ENCODE measurements at regions not wholly inside any gene's neighbourhood (a gene's known extent, or its start where the extent isn't known, plus 50 kb on each side); places are given as distances from the start of the nearest gene placed in this dataset.

GRCh38 chr7:67843001-67843565, 846.5 kb downstream of the TYW1 start:
- no peak for DNase-seq (ENCODE audit: low read depth, low spot score)
- H3K9me3 ChIP-seq (ENCODE audit: control insufficient read depth, insufficient read depth, low read length): peaks cover 4% of the 10 kb centered on the region
- H3K4me3 ChIP-seq (ENCODE audit: low read length): no peak overlapping the region
- no peak overlapping the region for H3K27ac ChIP-seq (ENCODE audit: low read length)
- H3K36me3 ChIP-seq (ENCODE audit: control insufficient read depth, insufficient read depth, low read length): no peaks in the 10 kb centered on the region
- no peaks in the 10 kb centered on the region for H3K27me3 ChIP-seq (ENCODE audit: control insufficient read depth, insufficient read depth, low read length)
- WGBS (ENCODE audit: insufficient coverage, insufficient read length): no CpG with 5 or more reads among the region's 6 CpGs
- H3K4me1 ChIP-seq (ENCODE audit: control insufficient read depth, insufficient read depth, low read length): no peaks in the 10 kb centered on the region

- H3K4me3 ChIP-seq (ENCODE audit: low read length): no peak overlapping the region
- H3K27me3 ChIP-seq (ENCODE audit: control insufficient read depth, insufficient read depth, low read length): no peaks in the 10 kb centered on the region
- peaks cover 7% of the 10 kb centered on the region for H3K9me3 ChIP-seq (ENCODE audit: control insufficient read depth, insufficient read depth, low read length)
- no peak for DNase-seq (ENCODE audit: low read depth, low spot score)
- H3K27ac ChIP-seq (ENCODE audit: low read length): no peak overlapping the region
- H3K4me1 ChIP-seq (ENCODE audit: control insufficient read depth, insufficient read depth, low read length): no peaks in the 10 kb centered on the region
- WGBS (ENCODE audit: insufficient coverage, insufficient read length): no CpG with 5 or more reads among the region's 4 CpGs
- H3K36me3 ChIP-seq (ENCODE audit: control insufficient read depth, insufficient read depth, low read length): no peaks in the 10 kb centered on the region
These were observed 847.0 kb downstream of the TYW1 start for GRCh38 chr7:67843615-67844014.

- no peak for DNase-seq (ENCODE audit: low read depth, low spot score)
- no CpG with 5 or more reads among the region's 11 CpGs for WGBS (ENCODE audit: insufficient coverage, insufficient read length)
- peaks cover 14% of the 10 kb centered on the region for H3K9me3 ChIP-seq (ENCODE audit: control insufficient read depth, insufficient read depth, low read length)
These were observed 850.6 kb downstream of the TYW1 start for GRCh38 chr7:67847092-67847787.

GRCh38 chr7:67854221-67855178, 857.9 kb downstream of the TYW1 start:
- H3K27me3 ChIP-seq (ENCODE audit: control insufficient read depth, insufficient read depth, low read length): no peaks in the 10 kb centered on the region
- no peaks in the 10 kb centered on the region for H3K4me1 ChIP-seq (ENCODE audit: control insufficient read depth, insufficient read depth, low read length)
- peaks cover 15% of the 10 kb centered on the region for H3K9me3 ChIP-seq (ENCODE audit: control insufficient read depth, insufficient read depth, low read length)
- no peaks in the 10 kb centered on the region for H3K36me3 ChIP-seq (ENCODE audit: control insufficient read depth, insufficient read depth, low read length)
- no peak overlapping the region for H3K27ac ChIP-seq (ENCODE audit: low read length)
- H3K4me3 ChIP-seq (ENCODE audit: low read length): no peak overlapping the region
- no CpG with 5 or more reads among the region's 22 CpGs for WGBS (ENCODE audit: insufficient coverage, insufficient read length)
- DNase-seq (ENCODE audit: low read depth, low spot score): no peak

More at GRCh38 chr7:67847092-67847787, 850.6 kb downstream of the TYW1 start:
- H3K4me3 ChIP-seq (ENCODE audit: low read length): no peak overlapping the region
- no peaks in the 10 kb centered on the region for H3K36me3 ChIP-seq (ENCODE audit: control insufficient read depth, insufficient read depth, low read length)
- no peak overlapping the region for H3K27ac ChIP-seq (ENCODE audit: low read length)
- no peaks in the 10 kb centered on the region for H3K4me1 ChIP-seq (ENCODE audit: control insufficient read depth, insufficient read depth, low read length)
- H3K27me3 ChIP-seq (ENCODE audit: control insufficient read depth, insufficient read depth, low read length): no peaks in the 10 kb centered on the region

- no peaks in the 10 kb centered on the region for H3K4me1 ChIP-seq (ENCODE audit: control insufficient read depth, insufficient read depth, low read length)
- no peak overlapping the region for H3K4me3 ChIP-seq (ENCODE audit: low read length)
- no CpG with 5 or more reads among the region's 5 CpGs for WGBS (ENCODE audit: insufficient coverage, insufficient read length)
- H3K27ac ChIP-seq (ENCODE audit: low read length): no peak overlapping the region
- H3K27me3 ChIP-seq (ENCODE audit: control insufficient read depth, insufficient read depth, low read length): no peaks in the 10 kb centered on the region
- H3K36me3 ChIP-seq (ENCODE audit: control insufficient read depth, insufficient read depth, low read length): no peaks in the 10 kb centered on the region
- H3K9me3 ChIP-seq (ENCODE audit: control insufficient read depth, insufficient read depth, low read length): peaks cover 15% of the 10 kb centered on the region
- no peak for DNase-seq (ENCODE audit: low read depth, low spot score)
These were observed 858.7 kb downstream of the TYW1 start for GRCh38 chr7:67855322-67855721.

GRCh38 chr7:67856046-67856445, 859.4 kb downstream of the TYW1 start:
- peaks cover 13% of the 10 kb centered on the region for H3K9me3 ChIP-seq (ENCODE audit: control insufficient read depth, insufficient read depth, low read length)
- H3K4me3 ChIP-seq (ENCODE audit: low read length): no peak overlapping the region
- no peak overlapping the region for H3K27ac ChIP-seq (ENCODE audit: low read length)
- no CpG with 5 or more reads among the region's 2 CpGs for WGBS (ENCODE audit: insufficient coverage, insufficient read length)
- H3K36me3 ChIP-seq (ENCODE audit: control insufficient read depth, insufficient read depth, low read length): no peaks in the 10 kb centered on the region
- H3K4me1 ChIP-seq (ENCODE audit: control insufficient read depth, insufficient read depth, low read length): no peaks in the 10 kb centered on the region
- DNase-seq (ENCODE audit: low read depth, low spot score): no peak
- H3K27me3 ChIP-seq (ENCODE audit: control insufficient read depth, insufficient read depth, low read length): no peaks in the 10 kb centered on the region

GRCh38 chr7:67857698-67858097, 861.1 kb downstream of the TYW1 start:
- no peak overlapping the region for H3K27ac ChIP-seq (ENCODE audit: low read length)
- no peaks in the 10 kb centered on the region for H3K27me3 ChIP-seq (ENCODE audit: control insufficient read depth, insufficient read depth, low read length)
- no peak overlapping the region for H3K4me3 ChIP-seq (ENCODE audit: low read length)
- H3K36me3 ChIP-seq (ENCODE audit: control insufficient read depth, insufficient read depth, low read length): no peaks in the 10 kb centered on the region
- no peak for DNase-seq (ENCODE audit: low read depth, low spot score)
- peaks cover 15% of the 10 kb centered on the region for H3K9me3 ChIP-seq (ENCODE audit: control insufficient read depth, insufficient read depth, low read length)
- WGBS (ENCODE audit: insufficient coverage, insufficient read length): no CpG with 5 or more reads among the region's 10 CpGs
- H3K4me1 ChIP-seq (ENCODE audit: control insufficient read depth, insufficient read depth, low read length): no peaks in the 10 kb centered on the region

- Histone ChIP-seq H3K4me3 (ENCODE audit: low read length) (no peak overlapping the region), H3K9me3 (ENCODE audit: control insufficient read depth, insufficient read depth, low read length) (peaks cover 13% of the 10 kb centered on the region), H3K4me1 (ENCODE audit: control insufficient read depth, insufficient read depth, low read length) (no peaks in the 10 kb centered on the region), H3K27me3 (ENCODE audit: control insufficient read depth, insufficient read depth, low read length) (no peaks in the 10 kb centered on the region), H3K27ac (ENCODE audit: low read length) (no peak overlapping the region), H3K36me3 (ENCODE audit: control insufficient read depth, insufficient read depth, low read length) (no peaks in the 10 kb centered on the region)
- no peak for DNase-seq (ENCODE audit: low read depth, low spot score)
- WGBS (ENCODE audit: insufficient coverage, insufficient read length): no CpG with 5 or more reads among the region's 7 CpGs
These were observed 862.3 kb downstream of the TYW1 start for GRCh38 chr7:67858931-67859330.

GRCh38 chr7:67863911-67864310, 867.3 kb downstream of the TYW1 start:
- no peaks in the 10 kb centered on the region for H3K4me1 ChIP-seq (ENCODE audit: control insufficient read depth, insufficient read depth, low read length)
- WGBS (ENCODE audit: insufficient coverage, insufficient read length): no CpG with 5 or more reads among the region's 6 CpGs
- H3K27ac ChIP-seq (ENCODE audit: low read length): no peak overlapping the region
- H3K4me3 ChIP-seq (ENCODE audit: low read length): no peak overlapping the region
- no peaks in the 10 kb centered on the region for H3K27me3 ChIP-seq (ENCODE audit: control insufficient read depth, insufficient read depth, low read length)
- no peak for DNase-seq (ENCODE audit: low read depth, low spot score)
- H3K36me3 ChIP-seq (ENCODE audit: control insufficient read depth, insufficient read depth, low read length): no peaks in the 10 kb centered on the region
- H3K9me3 ChIP-seq (ENCODE audit: control insufficient read depth, insufficient read depth, low read length): peaks cover 11% of the 10 kb centered on the region

- no peak overlapping the region for H3K4me3 ChIP-seq (ENCODE audit: low read length)
- H3K4me1 ChIP-seq (ENCODE audit: control insufficient read depth, insufficient read depth, low read length): no peaks in the 10 kb centered on the region
- DNase-seq (ENCODE audit: low read depth, low spot score): no peak
- no peak overlapping the region for H3K27ac ChIP-seq (ENCODE audit: low read length)
- no peaks in the 10 kb centered on the region for H3K36me3 ChIP-seq (ENCODE audit: control insufficient read depth, insufficient read depth, low read length)
- H3K27me3 ChIP-seq (ENCODE audit: control insufficient read depth, insufficient read depth, low read length): no peaks in the 10 kb centered on the region
- peaks cover 15% of the 10 kb centered on the region for H3K9me3 ChIP-seq (ENCODE audit: control insufficient read depth, insufficient read depth, low read length)
These were observed 869.4 kb downstream of the TYW1 start for GRCh38 chr7:67866054-67866453.

Measured in iPS DF 6.9 (cell line).